ENCODE measurements at regions not wholly inside any gene's neighbourhood (a gene's known extent, or its start where the extent isn't known, plus 50 kb on each side); places are given as distances from the start of the nearest gene placed in this dataset.

DNA sequence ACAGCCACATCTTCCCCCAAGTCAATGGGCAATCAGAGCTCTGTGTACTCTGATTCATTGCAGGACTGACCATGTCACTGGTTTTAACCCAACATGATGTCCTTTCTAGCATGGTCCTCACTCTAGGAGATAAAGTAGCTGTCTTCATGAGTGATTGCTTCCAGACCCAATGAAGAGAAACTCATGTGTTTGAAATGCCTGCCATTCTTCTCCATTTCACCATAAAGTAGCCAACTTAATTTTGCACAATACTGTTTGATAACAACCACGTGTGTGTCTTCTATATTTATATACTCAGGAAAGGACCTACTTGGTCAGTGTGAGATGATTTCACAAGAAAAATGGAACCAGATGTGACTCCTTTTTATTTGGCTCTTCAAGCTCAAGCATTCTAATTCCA lies 172.5 kb downstream of the AXIN2 start:
- H3K9me3 ChIP-seq (ENCODE audit: low read depth, low read length), result no peaks in the 10 kb centered on the region
- H3K27ac ChIP-seq (ENCODE audit: low read depth, low read length), result no peak overlapping the region
- no peak for DNase-seq (ENCODE audit: insufficient read length, low spot score, missing footprints)

DNA sequence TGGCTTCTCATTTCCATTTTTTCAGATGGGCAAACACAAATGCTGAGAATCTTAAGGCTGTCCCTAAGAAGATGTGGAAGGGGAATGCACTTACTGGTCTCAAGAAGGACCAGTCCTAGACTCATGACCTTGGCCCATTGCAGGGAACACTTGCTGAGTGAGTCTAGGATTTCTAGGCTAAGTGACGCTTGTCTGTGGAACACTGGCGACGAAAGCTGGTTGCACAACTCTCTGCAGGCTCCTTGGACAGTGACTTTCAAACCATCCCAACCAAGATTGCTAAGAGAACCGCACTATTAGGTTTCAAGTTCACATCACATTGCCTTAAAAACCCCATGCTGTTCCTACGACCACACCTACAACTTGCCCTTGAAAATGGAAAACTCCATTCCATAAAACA lies 174.1 kb downstream of the AXIN2 start:
- Histone ChIP-seq H2AFZ (ENCODE audit: low read length) (no peak overlapping the region), H4K20me1 (ENCODE audit: insufficient read depth, low read length) (no peaks in the 10 kb centered on the region), H3K4me1 (ENCODE audit: insufficient read depth, low read length) (peaks cover 12% of the 10 kb centered on the region), H3K27ac (ENCODE audit: low read depth, low read length) (no peak overlapping the region), H3K36me3 (ENCODE audit: insufficient read depth, low read length) (no peaks in the 10 kb centered on the region), H3K9me3 (ENCODE audit: low read depth, low read length) (no peaks in the 10 kb centered on the region), H3K27me3 (ENCODE audit: insufficient read depth, low read length) (peaks cover 15% of the 10 kb centered on the region), H3K79me2 (ENCODE audit: insufficient read depth, low read length) (no peaks in the 10 kb centered on the region), H3K4me3 (ENCODE audit: insufficient read depth, low read length) (no peak overlapping the region), H3K4me2 (ENCODE audit: insufficient read depth, low read length) (no peak overlapping the region)
- no peak for DNase-seq (ENCODE audit: insufficient read length, low spot score, missing footprints)
- TF ChIP-seq, protein P1, sequence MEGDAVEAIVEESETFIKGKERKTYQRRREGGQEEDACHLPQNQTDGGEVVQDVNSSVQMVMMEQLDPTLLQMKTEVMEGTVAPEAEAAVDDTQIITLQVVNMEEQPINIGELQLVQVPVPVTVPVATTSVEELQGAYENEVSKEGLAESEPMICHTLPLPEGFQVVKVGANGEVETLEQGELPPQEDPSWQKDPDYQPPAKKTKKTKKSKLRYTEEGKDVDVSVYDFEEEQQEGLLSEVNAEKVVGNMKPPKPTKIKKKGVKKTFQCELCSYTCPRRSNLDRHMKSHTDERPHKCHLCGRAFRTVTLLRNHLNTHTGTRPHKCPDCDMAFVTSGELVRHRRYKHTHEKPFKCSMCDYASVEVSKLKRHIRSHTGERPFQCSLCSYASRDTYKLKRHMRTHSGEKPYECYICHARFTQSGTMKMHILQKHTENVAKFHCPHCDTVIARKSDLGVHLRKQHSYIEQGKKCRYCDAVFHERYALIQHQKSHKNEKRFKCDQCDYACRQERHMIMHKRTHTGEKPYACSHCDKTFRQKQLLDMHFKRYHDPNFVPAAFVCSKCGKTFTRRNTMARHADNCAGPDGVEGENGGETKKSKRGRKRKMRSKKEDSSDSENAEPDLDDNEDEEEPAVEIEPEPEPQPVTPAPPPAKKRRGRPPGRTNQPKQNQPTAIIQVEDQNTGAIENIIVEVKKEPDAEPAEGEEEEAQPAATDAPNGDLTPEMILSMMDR (IDR thresholded peaks at IDR 0.05; ENCODE audit: extremely low read depth, low read depth, low read length), result no peak

More for the DNA sequence above, 172.5 kb downstream of the AXIN2 start:
- H3K27me3 ChIP-seq (ENCODE audit: insufficient read depth, low read length), result peaks cover 16% of the 10 kb centered on the region
- TF ChIP-seq, protein P1 (IDR thresholded peaks at IDR 0.05; ENCODE audit: extremely low read depth, low read depth, low read length), result no peak
- H4K20me1 ChIP-seq (ENCODE audit: insufficient read depth, low read length), result no peaks in the 10 kb centered on the region
- no peak overlapping the region for H3K4me3 ChIP-seq (ENCODE audit: insufficient read depth, low read length)
- no peaks in the 10 kb centered on the region for H3K36me3 ChIP-seq (ENCODE audit: insufficient read depth, low read length)
- H3K4me2 ChIP-seq (ENCODE audit: insufficient read depth, low read length), result no peak overlapping the region
- no peak overlapping the region for H2AFZ ChIP-seq (ENCODE audit: low read length)
- peaks cover 12% of the 10 kb centered on the region for H3K4me1 ChIP-seq (ENCODE audit: insufficient read depth, low read length)
- H3K79me2 ChIP-seq (ENCODE audit: insufficient read depth, low read length), result no peaks in the 10 kb centered on the region

DNA sequence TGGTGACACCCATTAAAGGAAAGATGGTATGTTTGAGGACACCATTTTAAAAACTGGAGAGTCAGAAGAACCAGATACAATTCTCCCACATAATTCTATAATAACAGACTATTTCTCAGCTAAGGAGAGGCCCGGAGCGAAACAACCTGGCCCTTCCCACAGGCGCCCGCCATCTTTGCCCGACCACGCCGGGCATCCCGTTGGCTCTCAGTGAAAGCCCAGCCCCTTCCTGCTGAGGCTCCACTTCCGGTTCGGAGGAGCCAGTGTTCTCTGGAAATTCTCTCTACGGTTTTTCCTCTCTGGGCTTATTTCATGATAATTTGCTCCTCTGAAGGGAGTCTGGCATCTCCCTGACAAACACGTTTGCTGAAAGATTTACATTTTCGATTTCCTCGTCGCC lies 175.7 kb downstream of the AXIN2 start:
- TF ChIP-seq, protein P1 (IDR thresholded peaks at IDR 0.05; ENCODE audit: extremely low read depth, low read depth, low read length), result no peak
- Histone ChIP-seq H3K36me3 (ENCODE audit: insufficient read depth, low read length) (no peaks in the 10 kb centered on the region), H3K27ac (ENCODE audit: low read depth, low read length) (no peak overlapping the region), H3K4me2 (ENCODE audit: insufficient read depth, low read length) (no peak overlapping the region), H3K27me3 (ENCODE audit: insufficient read depth, low read length) (peaks cover 15% of the 10 kb centered on the region), H4K20me1 (ENCODE audit: insufficient read depth, low read length) (no peaks in the 10 kb centered on the region), H3K4me3 (ENCODE audit: insufficient read depth, low read length) (no peak overlapping the region), H3K9me3 (ENCODE audit: low read depth, low read length) (no peaks in the 10 kb centered on the region), H3K79me2 (ENCODE audit: insufficient read depth, low read length) (no peaks in the 10 kb centered on the region), H2AFZ (ENCODE audit: low read length) (no peak overlapping the region), H3K4me1 (ENCODE audit: insufficient read depth, low read length) (peaks cover 12% of the 10 kb centered on the region)
- DNase-seq (ENCODE audit: insufficient read length, low spot score, missing footprints), result no peak

DNA sequence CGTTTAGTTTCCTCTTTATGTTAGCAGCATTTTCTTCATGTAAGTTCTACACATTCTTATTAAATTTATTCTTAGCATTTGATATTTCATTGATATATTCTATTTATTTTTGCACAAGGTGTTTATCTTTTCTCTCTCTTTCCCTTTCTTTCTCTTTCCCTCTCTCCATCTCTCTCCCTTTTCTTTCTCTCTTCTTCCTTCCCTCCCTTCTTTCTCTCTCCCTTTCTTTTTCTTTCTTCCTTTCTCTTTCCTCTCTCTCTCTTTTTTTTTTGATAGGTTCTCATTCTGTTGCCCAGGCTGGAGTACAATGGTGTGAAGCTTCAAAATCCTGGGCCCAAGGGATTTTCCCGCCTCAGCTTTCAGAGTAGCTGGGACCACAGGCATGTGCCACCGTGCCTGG lies 176.4 kb downstream of the AXIN2 start:
- Histone ChIP-seq H3K27ac (ENCODE audit: low read depth, low read length) (no peak overlapping the region), H2AFZ (ENCODE audit: low read length) (no peak overlapping the region), H3K4me1 (ENCODE audit: insufficient read depth, low read length) (peaks cover 8% of the 10 kb centered on the region), H3K27me3 (ENCODE audit: insufficient read depth, low read length) (peaks cover 15% of the 10 kb centered on the region), H3K36me3 (ENCODE audit: insufficient read depth, low read length) (no peaks in the 10 kb centered on the region), H4K20me1 (ENCODE audit: insufficient read depth, low read length) (no peaks in the 10 kb centered on the region), H3K79me2 (ENCODE audit: insufficient read depth, low read length) (no peaks in the 10 kb centered on the region), H3K4me2 (ENCODE audit: insufficient read depth, low read length) (no peak overlapping the region), H3K4me3 (ENCODE audit: insufficient read depth, low read length) (no peak overlapping the region), H3K9me3 (ENCODE audit: low read depth, low read length) (no peaks in the 10 kb centered on the region)
- TF ChIP-seq, protein P1 (IDR thresholded peaks at IDR 0.05; ENCODE audit: extremely low read depth, low read depth, low read length), result no peak
- DNase-seq (ENCODE audit: insufficient read length, low spot score, missing footprints), result no peak
